ENCODE measurements at regions not wholly inside any gene's neighbourhood (a gene's known extent, or its start where the extent isn't known, plus 50 kb on each side); places are given as distances from the start of the nearest gene placed in this dataset.
"Not testable (repeated sequence)": the region's sequence is repeated elsewhere in the genome, so short reads cannot be mapped to it uniquely, and the experiment has no call there.

DNA sequence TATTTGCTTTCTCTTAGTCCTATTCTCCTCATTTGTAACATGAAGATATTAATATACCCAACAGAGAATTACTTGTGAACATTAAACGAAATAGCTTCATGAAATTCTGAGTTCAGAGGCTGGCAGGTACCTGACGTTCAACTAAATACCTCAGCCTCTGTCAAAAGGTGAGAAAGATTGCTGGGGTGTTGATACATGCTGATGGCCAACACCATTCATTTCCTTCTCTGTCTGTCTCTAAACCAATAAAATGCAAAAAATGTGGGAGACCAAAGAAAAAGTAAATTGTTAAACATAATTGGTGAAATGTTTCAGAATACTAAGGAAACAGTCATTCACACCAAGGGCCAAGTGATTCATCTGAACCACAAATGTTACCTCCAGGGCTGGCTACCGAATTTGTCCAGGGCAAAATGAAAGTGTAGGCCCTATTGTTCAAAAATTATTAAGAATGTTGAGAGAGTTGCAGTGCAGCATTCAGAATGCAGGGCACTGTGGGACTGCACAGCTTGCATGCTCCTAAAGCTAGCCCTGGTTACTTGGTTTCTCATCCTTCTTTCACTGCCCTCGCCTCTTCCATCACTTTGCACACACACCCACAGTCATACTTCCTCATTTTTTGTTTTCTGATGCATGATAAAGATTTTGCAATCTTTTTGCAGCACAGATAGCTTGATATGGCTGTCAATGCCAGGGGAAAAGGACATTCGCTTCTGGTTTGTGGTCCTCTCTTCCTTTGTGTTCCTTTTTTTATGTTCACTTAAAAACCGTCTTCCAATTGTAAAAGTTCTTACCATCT, 414.3 kb upstream of the NR5A2 start:
- Mint-ChIP-seq H3K27me3 (no peaks in the 10 kb centered on the region), H3K4me3 (ENCODE audit: low read depth) (no peak overlapping the region), H3K4me1 (ENCODE audit: low read depth) (no peaks in the 10 kb centered on the region), H3K9me3 (ENCODE audit: low read depth) (no peaks in the 10 kb centered on the region), H3K36me3 (ENCODE audit: insufficient read depth) (no peaks in the 10 kb centered on the region), H3K27ac (no peak overlapping the region)
- DNase-seq (ENCODE audit: low spot score, unreplicated experiment), result no peak
- TF ChIP-seq, protein P1, sequence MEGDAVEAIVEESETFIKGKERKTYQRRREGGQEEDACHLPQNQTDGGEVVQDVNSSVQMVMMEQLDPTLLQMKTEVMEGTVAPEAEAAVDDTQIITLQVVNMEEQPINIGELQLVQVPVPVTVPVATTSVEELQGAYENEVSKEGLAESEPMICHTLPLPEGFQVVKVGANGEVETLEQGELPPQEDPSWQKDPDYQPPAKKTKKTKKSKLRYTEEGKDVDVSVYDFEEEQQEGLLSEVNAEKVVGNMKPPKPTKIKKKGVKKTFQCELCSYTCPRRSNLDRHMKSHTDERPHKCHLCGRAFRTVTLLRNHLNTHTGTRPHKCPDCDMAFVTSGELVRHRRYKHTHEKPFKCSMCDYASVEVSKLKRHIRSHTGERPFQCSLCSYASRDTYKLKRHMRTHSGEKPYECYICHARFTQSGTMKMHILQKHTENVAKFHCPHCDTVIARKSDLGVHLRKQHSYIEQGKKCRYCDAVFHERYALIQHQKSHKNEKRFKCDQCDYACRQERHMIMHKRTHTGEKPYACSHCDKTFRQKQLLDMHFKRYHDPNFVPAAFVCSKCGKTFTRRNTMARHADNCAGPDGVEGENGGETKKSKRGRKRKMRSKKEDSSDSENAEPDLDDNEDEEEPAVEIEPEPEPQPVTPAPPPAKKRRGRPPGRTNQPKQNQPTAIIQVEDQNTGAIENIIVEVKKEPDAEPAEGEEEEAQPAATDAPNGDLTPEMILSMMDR (IDR thresholded peaks at IDR 0.05; ENCODE audit: unreplicated experiment), result no peak

DNA sequence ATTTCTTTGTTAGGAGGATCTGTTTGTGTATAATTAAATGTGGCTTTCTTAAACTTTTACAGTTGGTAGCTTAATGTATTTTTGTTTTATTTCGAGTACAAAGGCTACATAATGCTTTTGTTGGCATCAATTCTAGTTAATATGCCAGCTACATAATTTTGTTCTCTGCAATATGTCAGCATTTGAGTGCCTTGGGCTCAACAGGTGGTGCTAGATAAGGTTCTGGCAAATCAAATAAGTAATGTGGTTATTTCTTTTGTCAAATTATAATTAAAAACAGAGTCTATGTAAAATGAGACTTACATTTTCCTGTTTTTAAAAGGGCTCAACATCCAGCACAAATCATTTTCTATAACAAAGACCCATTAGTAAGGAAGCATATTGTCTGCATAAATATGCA, 410.6 kb upstream of the NR5A2 start:
- H3K27me3 Mint-ChIP-seq, result no peaks in the 10 kb centered on the region
- no peak for DNase-seq (ENCODE audit: low spot score, unreplicated experiment)
- no peak overlapping the region for H3K27ac Mint-ChIP-seq
- no peaks in the 10 kb centered on the region for H3K4me1 Mint-ChIP-seq (ENCODE audit: low read depth)
- no peak overlapping the region for H3K4me3 Mint-ChIP-seq (ENCODE audit: low read depth)
- no peaks in the 10 kb centered on the region for H3K9me3 Mint-ChIP-seq (ENCODE audit: low read depth)
- TF ChIP-seq, protein P1 (IDR thresholded peaks at IDR 0.05; ENCODE audit: unreplicated experiment), result no peak
- no peaks in the 10 kb centered on the region for H3K36me3 Mint-ChIP-seq (ENCODE audit: insufficient read depth)

DNA sequence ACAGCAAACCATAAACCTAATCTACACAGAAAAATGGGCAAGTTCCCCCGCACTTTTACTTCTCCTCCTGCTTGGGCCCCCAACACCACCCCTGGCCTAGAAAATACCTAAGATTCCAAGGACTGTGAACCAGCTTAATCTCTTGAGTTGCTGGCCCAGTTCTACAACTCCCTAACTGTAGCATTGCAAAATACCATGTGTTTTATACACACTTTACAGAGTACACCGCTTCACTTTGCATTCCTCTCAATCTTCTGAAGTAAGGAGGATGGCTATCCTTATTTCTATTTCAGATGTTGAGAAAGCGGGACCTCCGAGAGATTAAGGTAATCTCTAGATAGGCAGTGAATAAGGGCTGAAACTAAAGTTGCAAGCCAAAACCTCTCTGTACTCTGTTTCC, 408.3 kb upstream of the NR5A2 start:
- Mint-ChIP-seq H3K9me3 (ENCODE audit: low read depth) (no peaks in the 10 kb centered on the region), H3K27me3 (no peaks in the 10 kb centered on the region), H3K36me3 (ENCODE audit: insufficient read depth) (no peaks in the 10 kb centered on the region), H3K27ac (no peak overlapping the region), H3K4me3 (ENCODE audit: low read depth) (no peak overlapping the region), H3K4me1 (ENCODE audit: low read depth) (no peaks in the 10 kb centered on the region)
- TF ChIP-seq, protein P1 (IDR thresholded peaks at IDR 0.05; ENCODE audit: unreplicated experiment), result no peak
- DNase-seq (ENCODE audit: low spot score, unreplicated experiment), result no peak

DNA sequence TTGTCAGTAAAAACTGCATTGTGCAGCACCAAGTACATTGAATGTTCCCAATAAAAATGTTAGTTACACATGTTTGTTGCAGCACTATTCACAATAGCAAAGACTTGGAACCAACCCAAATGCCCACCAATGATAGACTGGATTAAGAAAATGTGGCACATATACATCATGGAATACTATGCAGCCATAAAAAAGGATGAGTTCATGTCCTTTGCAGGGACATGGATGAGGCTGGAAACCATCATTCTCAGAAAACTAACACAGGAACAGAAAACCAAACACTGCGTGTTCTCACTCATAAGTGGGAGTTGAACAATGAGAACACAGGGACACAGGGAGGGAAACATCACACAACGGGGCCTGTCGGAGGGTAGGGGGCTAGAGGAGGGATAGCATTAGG, 401.3 kb upstream of the NR5A2 start:
- H3K27ac Mint-ChIP-seq; H3K4me1 Mint-ChIP-seq (ENCODE audit: low read depth); H3K4me3 Mint-ChIP-seq (ENCODE audit: low read depth); H3K9me3 Mint-ChIP-seq (ENCODE audit: low read depth); H3K36me3 Mint-ChIP-seq (ENCODE audit: insufficient read depth); DNase-seq (ENCODE audit: low spot score, unreplicated experiment); H3K27me3 Mint-ChIP-seq: not testable (repeated sequence)

DNA sequence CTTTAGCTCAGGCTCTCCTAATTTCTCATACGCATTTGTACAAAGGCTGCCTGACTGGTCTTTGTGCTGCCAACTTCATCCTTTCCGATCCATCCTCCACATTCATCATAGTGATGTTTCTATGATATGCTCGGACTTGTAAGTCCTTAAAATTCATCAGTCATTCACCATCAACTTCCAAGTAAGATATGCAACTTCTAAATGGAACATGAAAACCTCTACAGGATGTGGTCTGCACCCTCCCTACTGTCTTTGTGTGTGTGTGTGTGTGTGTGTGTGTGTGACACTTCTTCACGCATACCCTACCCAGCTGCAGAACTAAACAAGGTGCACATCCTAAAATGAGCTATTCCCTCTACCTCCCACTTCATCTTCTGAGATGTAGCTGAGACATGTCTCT, 397.9 kb upstream of the NR5A2 start:
- H3K27me3 Mint-ChIP-seq, result no peaks in the 10 kb centered on the region
- DNase-seq (ENCODE audit: low spot score, unreplicated experiment), result no peak
- TF ChIP-seq, protein P1 (IDR thresholded peaks at IDR 0.05; ENCODE audit: unreplicated experiment), result no peak
- H3K36me3 Mint-ChIP-seq (ENCODE audit: insufficient read depth), result no peaks in the 10 kb centered on the region
- peaks cover 3% of the 10 kb centered on the region for H3K9me3 Mint-ChIP-seq (ENCODE audit: low read depth)
- H3K4me3 Mint-ChIP-seq (ENCODE audit: low read depth), result no peak overlapping the region
- H3K27ac Mint-ChIP-seq, result no peak overlapping the region
- H3K4me1 Mint-ChIP-seq (ENCODE audit: low read depth), result no peaks in the 10 kb centered on the region

DNA sequence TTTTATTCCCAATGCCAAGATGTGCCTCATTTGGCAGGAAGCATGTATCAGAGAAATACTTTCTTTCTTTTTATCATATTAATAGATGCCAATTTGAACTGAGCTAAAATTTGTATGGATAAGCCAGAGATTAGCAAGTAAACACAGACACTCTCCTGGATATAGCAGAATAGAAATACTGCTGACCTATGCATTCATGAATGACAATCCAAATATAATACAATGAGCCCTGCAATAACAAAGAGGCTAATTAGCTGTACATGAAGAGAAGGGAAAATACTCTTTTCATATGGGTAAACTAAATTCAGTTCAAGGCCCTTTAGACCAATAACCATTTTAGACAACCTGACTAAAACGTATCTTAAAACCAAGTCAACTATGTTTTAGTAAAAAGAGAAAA, 388.1 kb upstream of the NR5A2 start:
- Mint-ChIP-seq H3K4me3 (ENCODE audit: low read depth) (no peak overlapping the region), H3K27ac (no peak overlapping the region), H3K4me1 (ENCODE audit: low read depth) (no peaks in the 10 kb centered on the region), H3K36me3 (ENCODE audit: insufficient read depth) (no peaks in the 10 kb centered on the region), H3K9me3 (ENCODE audit: low read depth) (peaks cover 11% of the 10 kb centered on the region), H3K27me3 (no peaks in the 10 kb centered on the region)
- DNase-seq (ENCODE audit: low spot score, unreplicated experiment), result no peak
- TF ChIP-seq, protein P1 (IDR thresholded peaks at IDR 0.05; ENCODE audit: unreplicated experiment), result no peak
